HepG2 (cell line): ENCODE measurements at regions not wholly inside any gene's neighbourhood (a gene's known extent, or its start where the extent isn't known, plus 50 kb on each side); places are given as distances from the start of the nearest gene placed in this dataset.

Experiments
- ATAC-seq: fragments of 200-7000 bp; cut with Tn5 transposase; 3 replicates; pipeline ENCODE4 v1.9.1; 2020; ENCODE audit warnings: mild to moderate bottlenecking, moderate library complexity
- BruUV-seq: library from RNA; stranded (reverse); fragments of 400-500 nt; replicated peaks from 2 replicates; lab custom pipeline; 2021; lab: Mats Ljungman, UMichigan
- CTCF ChIA-PET: fragments of 300-600 bp; formaldehyde crosslinking; extraction: SDS; loops from one replicate; lab custom pipeline; 2021; ENCODE audit warnings: low total read pairs, inconsistent platforms, low intra/inter-chr PET ratio; lab: Yijun Ruan, JAX
- POLR2A ChIA-PET: fragments of 350-600 bp; sonication (Branson Sonifier 250); formaldehyde crosslinking; loops from one replicate; lab custom pipeline; 2020; ENCODE audit warnings: antibody characterized with exemption, inconsistent platforms; lab: Yijun Ruan, JAX
- DNase-seq: peaks from one replicate; pipeline ENCODE4 v3.0.0-alpha.2; 2015; ENCODE audit warnings: low spot score
- FAIRE-seq: peaks from 3 replicates; lab custom pipeline; 2011; peaks lifted over from hg19 to GRCh38; lab: Jason Lieb, UNC
- H2AFZ ChIP-seq: one replicate; pipeline ENCODE4 v1.6.1; 2011; ENCODE audit warnings: low read length, inconsistent platforms
- H3K27ac ChIP-seq: fragments of 300-600 bp; 3 replicates; pipeline ENCODE4 v1.8.0; 2011; ENCODE audit warnings: mixed run types, mild to moderate bottlenecking, mixed read lengths, low read length, inconsistent platforms; ENCODE audit not compliant: insufficient read depth; ENCODE audit errors: extremely low read length
- H3K27me3 ChIP-seq, 2 experiments: fragments of 200-600 bp in 1 of 2; 2 replicates in 1 of 2; 3 replicates in 1 of 2; pipeline versions ENCODE4 v1.6.0 to v1.8.0; 2011; ENCODE audit warnings: low read length in 2 of 2, mild to moderate bottlenecking in 2 of 2, moderate library complexity in 2 of 2, inconsistent platforms in 1 of 2; ENCODE audit not compliant: insufficient read depth in 2 of 2, control insufficient read depth in 1 of 2
- H3K36me3 ChIP-seq, 2 experiments: fragments of 200-600 bp in 1 of 2; replicated peaks in 1 of 2; 2 replicates in 1 of 2; 3 replicates in 1 of 2; pipeline versions ENCODE4 v1.5.1 to v1.8.0; 2011; ENCODE audit warnings: low read length in 2 of 2, inconsistent platforms in 1 of 2; ENCODE audit not compliant: insufficient read depth in 2 of 2, control insufficient read depth in 1 of 2
- H3K4me1 ChIP-seq: 2 replicates; pipeline ENCODE4 v1.5.1; 2012; ENCODE audit warnings: low read length, inconsistent platforms; ENCODE audit not compliant: insufficient read depth
- H3K4me2 ChIP-seq: 2 replicates; pipeline ENCODE4 v1.6.0; 2011; ENCODE audit warnings: low read depth, low read length, inconsistent platforms
- H3K4me3 ChIP-seq, 3 experiments: fragments of 200-600 bp in 1 of 3; sonication (generic), shearing (Covaris generic) in 1 of 3; replicated peaks in 1 of 3; 2 replicates each; pipeline ENCODE4 v1.5.1; 2011 to 2016; ENCODE audit warnings: low read length in 3 of 3, inconsistent platforms in 2 of 3, low read depth in 2 of 3, mild to moderate bottlenecking in 2 of 3, control low read depth in 1 of 3, mixed read lengths in 1 of 3; ENCODE audit not compliant: insufficient read depth in 1 of 3
- H3K79me2 ChIP-seq: one replicate; pipeline ENCODE4 v1.6.1; 2011; ENCODE audit warnings: low read length, inconsistent platforms; ENCODE audit not compliant: insufficient read depth
- H3K9ac ChIP-seq: 2 replicates; pipeline ENCODE4 v1.6.0; 2011; ENCODE audit warnings: mild to moderate bottlenecking, low read depth, low read length, inconsistent platforms; ENCODE audit not compliant: insufficient read depth
- H3K9me3 ChIP-seq: 2 replicates; pipeline ENCODE4 v1.5.1; 2012; ENCODE audit warnings: mild to moderate bottlenecking, low read length
- H4K20me1 ChIP-seq: 2 replicates; pipeline ENCODE4 v1.6.0; 2011; ENCODE audit warnings: inconsistent platforms, mild to moderate bottlenecking, low read length, moderate library complexity; ENCODE audit not compliant: insufficient read depth
- ADNP ChIP-seq: sonication (generic); formaldehyde crosslinking; IDR thresholded peaks from 2 replicates; pipeline ENCODE4 v1.4.0; 2020; ENCODE audit warnings: missing genetic modification reagents
- FOXK1 ChIP-seq: sonication (generic); formaldehyde crosslinking; IDR thresholded peaks from 2 replicates; pipeline ENCODE4 v1.4.0; 2020; ENCODE audit warnings: low read depth, missing genetic modification reagents, borderline replicate concordance
- HNF4G ChIP-seq, 2 experiments: sonication (generic) in 1 of 2; formaldehyde crosslinking in 1 of 2; IDR thresholded peaks; 2 replicates each; pipeline versions ENCODE4 v1.4.0 to v1.6.1; 2011 to 2020; ENCODE audit warnings: borderline replicate concordance in 2 of 2, low read depth in 2 of 2, mild to moderate bottlenecking in 2 of 2, low read length in 1 of 2, missing genetic modification reagents in 1 of 2, moderate library complexity in 1 of 2
- RFX3 ChIP-seq: IDR thresholded peaks from 2 replicates; pipeline ENCODE4 v1.6.1; 2016; ENCODE audit warnings: missing biosample characterization, missing genetic modification reagents
- SMARCC2 ChIP-seq: fragments of 450-650 bp; IDR thresholded peaks from 2 replicates; pipeline ENCODE4 v1.6.1; 2017; ENCODE audit warnings: antibody characterized with exemption, mild to moderate bottlenecking
- TAF1 ChIP-seq: sonication (generic); formaldehyde crosslinking; IDR thresholded peaks from 2 replicates; pipeline ENCODE4 v1.4.0; 2020; ENCODE audit warnings: missing genetic modification reagents
- ZNF260 ChIP-seq: sonication (generic); formaldehyde crosslinking; IDR thresholded peaks from 2 replicates; pipeline ENCODE4 v1.4.0; 2020; ENCODE audit warnings: missing genetic modification reagents, low read depth, mild to moderate bottlenecking, borderline replicate concordance
- ZNF709 ChIP-seq: sonication (generic); formaldehyde crosslinking; IDR thresholded peaks from 2 replicates; pipeline ENCODE4 v1.5.0; 2020; ENCODE audit warnings: mild to moderate bottlenecking, missing genetic modification reagents
- WGBS: methylation state at CpG from one replicate; pipeline ENCODE4 v1.1.6; 2017; ENCODE audit warnings: low lambda C conversion rate; 5-methylcytosine and 5-hydroxymethylcytosine counted together
- in situ Hi-C: cut with HindIII; loops from 2 replicates; pipeline ENCODE4 v1.10.0; 2017; ENCODE audit warnings: low pct_unique_long_range_greater_than_20kb; ENCODE audit not compliant: extremely low pct_ligation_motif_present
- intact Hi-C: fragments of 100-400 bp; cut with micrococcal nuclease; formaldehyde crosslinking; loops from one replicate; pipeline ENCODE4 v1.10.0; 2022; ENCODE audit not compliant: unreplicated experiment
- TF ChIP-seq, protein P1 (sequence below): sonication (generic); formaldehyde crosslinking; IDR thresholded peaks from 2 replicates; pipeline ENCODE4 v1.4.0; 2020; ENCODE audit warnings: mild to moderate bottlenecking, missing genetic modification reagents
- TF ChIP-seq, protein P2 (sequence below): sonication (generic); formaldehyde crosslinking; IDR thresholded peaks from 2 replicates; pipeline ENCODE4 v1.9.0; 2021; ENCODE audit warnings: missing genetic modification reagents, borderline replicate concordance
- TF ChIP-seq, protein P3 (sequence below): sonication (generic); formaldehyde crosslinking; IDR thresholded peaks from 2 replicates; pipeline ENCODE4 v1.8.0; 2022; ENCODE audit warnings: missing genetic modification reagents, mild to moderate bottlenecking, moderate library complexity, borderline replicate concordance
- TF ChIP-seq, protein P4 (sequence below): sonication (generic); IDR thresholded peaks from 2 replicates; pipeline ENCODE4 v1.6.1; 2016; ENCODE audit warnings: low read depth, borderline replicate concordance

DNA sequence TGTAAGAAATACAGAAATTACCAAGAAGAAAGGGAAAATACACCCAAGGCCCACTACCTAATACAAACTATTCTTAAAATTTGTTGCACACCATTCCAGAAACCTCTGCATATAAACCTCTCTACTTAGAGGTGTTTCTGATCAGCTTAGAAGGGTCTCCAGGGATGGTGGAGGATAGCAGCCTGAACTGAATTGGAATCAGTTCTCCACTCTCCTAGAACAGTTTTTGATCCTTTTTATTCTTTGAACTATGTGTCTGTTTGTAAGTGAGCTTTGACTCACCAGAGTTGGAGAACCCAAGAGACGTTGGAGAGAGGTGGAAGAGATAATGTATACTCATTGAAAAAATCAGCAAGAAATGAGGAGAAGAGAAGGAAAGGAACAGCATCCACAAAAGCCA, 96.6 kb upstream of the OTUD4 start:
- in situ Hi-C loops, result no loop called here
- POLR2A ChIA-PET, result no interaction called here
- 5% methylated on average over 1 of the region's 1 CpG for WGBS

More for the DNA sequence above, 96.6 kb upstream of the OTUD4 start:
- DNase-seq (no peak), ATAC-seq (no peak), FAIRE-seq (no peak)
- Histone ChIP-seq H3K27ac (no peak overlapping the region), H3K9me3 (no peaks in the 10 kb centered on the region), H3K4me1 (no peaks in the 10 kb centered on the region), H3K4me2 (no peak overlapping the region), H3K36me3 (no peaks in the 10 kb centered on the region), H4K20me1 (no peaks in the 10 kb centered on the region), H2AFZ (no peak overlapping the region), H3K9ac (no peak overlapping the region), H3K27me3 (peaks cover 0 to 3% of the 10 kb centered on the region in 2 experiments; a peak in 1 of 5 replicates), H3K4me3 (no peak overlapping the region), H3K79me2 (no peaks in the 10 kb centered on the region)
- TF ChIP-seq ZNF260 (CRISPR knock-in tag) (no peak), ADNP (CRISPR knock-in tag) (no peak), HNF4G (IDR thresholded peaks at IDR 0.05; ENCODE audit: borderline replicate concordance, low read depth, low read length) (no peak), HNF4G (CRISPR knock-in tag; IDR thresholded peaks at IDR 0.05; ENCODE audit: borderline replicate concordance, low read depth) (no peak), ZNF709 (CRISPR knock-in tag) (no peak), TAF1 (CRISPR knock-in tag) (no peak), SMARCC2 (no peak), RFX3 (CRISPR knock-in tag) (no peak), FOXK1 (no peak)
- TF ChIP-seq, protein P1, sequence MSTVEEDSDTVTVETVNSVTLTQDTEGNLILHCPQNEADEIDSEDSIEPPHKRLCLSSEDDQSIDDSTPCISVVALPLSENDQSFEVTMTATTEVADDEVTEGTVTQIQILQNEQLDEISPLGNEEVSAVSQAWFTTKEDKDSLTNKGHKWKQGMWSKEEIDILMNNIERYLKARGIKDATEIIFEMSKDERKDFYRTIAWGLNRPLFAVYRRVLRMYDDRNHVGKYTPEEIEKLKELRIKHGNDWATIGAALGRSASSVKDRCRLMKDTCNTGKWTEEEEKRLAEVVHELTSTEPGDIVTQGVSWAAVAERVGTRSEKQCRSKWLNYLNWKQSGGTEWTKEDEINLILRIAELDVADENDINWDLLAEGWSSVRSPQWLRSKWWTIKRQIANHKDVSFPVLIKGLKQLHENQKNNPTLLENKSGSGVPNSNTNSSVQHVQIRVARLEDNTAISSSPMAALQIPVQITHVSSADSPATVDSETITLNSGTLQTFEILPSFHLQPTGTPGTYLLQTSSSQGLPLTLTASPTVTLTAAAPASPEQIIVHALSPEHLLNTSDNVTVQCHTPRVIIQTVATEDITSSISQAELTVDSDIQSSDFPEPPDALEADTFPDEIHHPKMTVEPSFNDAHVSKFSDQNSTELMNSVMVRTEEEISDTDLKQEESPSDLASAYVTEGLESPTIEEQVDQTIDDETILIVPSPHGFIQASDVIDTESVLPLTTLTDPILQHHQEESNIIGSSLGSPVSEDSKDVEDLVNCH, result no peak
- TF ChIP-seq, protein P2, sequence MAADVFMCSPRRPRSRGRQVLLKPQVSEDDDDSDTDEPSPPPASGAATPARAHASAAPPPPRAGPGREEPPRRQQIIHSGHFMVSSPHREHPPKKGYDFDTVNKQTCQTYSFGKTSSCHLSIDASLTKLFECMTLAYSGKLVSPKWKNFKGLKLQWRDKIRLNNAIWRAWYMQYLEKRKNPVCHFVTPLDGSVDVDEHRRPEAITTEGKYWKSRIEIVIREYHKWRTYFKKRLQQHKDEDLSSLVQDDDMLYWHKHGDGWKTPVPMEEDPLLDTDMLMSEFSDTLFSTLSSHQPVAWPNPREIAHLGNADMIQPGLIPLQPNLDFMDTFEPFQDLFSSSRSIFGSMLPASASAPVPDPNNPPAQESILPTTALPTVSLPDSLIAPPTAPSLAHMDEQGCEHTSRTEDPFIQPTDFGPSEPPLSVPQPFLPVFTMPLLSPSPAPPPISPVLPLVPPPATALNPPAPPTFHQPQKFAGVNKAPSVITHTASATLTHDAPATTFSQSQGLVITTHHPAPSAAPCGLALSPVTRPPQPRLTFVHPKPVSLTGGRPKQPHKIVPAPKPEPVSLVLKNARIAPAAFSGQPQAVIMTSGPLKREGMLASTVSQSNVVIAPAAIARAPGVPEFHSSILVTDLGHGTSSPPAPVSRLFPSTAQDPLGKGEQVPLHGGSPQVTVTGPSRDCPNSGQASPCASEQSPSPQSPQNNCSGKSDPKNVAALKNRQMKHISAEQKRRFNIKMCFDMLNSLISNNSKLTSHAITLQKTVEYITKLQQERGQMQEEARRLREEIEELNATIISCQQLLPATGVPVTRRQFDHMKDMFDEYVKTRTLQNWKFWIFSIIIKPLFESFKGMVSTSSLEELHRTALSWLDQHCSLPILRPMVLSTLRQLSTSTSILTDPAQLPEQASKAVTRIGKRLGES (CRISPR knock-in tag), result no peak
- TF ChIP-seq, protein P3, sequence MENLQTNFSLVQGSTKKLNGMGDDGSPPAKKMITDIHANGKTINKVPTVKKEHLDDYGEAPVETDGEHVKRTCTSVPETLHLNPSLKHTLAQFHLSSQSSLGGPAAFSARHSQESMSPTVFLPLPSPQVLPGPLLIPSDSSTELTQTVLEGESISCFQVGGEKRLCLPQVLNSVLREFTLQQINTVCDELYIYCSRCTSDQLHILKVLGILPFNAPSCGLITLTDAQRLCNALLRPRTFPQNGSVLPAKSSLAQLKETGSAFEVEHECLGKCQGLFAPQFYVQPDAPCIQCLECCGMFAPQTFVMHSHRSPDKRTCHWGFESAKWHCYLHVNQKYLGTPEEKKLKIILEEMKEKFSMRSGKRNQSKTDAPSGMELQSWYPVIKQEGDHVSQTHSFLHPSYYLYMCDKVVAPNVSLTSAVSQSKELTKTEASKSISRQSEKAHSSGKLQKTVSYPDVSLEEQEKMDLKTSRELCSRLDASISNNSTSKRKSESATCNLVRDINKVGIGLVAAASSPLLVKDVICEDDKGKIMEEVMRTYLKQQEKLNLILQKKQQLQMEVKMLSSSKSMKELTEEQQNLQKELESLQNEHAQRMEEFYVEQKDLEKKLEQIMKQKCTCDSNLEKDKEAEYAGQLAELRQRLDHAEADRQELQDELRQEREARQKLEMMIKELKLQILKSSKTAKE, result no peak
- TF ChIP-seq, protein P4, sequence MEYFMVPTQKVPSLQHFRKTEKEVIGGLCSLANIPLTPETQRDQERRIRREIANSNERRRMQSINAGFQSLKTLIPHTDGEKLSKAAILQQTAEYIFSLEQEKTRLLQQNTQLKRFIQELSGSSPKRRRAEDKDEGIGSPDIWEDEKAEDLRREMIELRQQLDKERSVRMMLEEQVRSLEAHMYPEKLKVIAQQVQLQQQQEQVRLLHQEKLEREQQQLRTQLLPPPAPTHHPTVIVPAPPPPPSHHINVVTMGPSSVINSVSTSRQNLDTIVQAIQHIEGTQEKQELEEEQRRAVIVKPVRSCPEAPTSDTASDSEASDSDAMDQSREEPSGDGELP, result no peak
- CTCF ChIA-PET, result no interaction called here
- intact Hi-C loops, result no loop called here
- no TSS peak for BruUV-seq
